ENCODE measurements at regions not wholly inside any gene's neighbourhood (a gene's known extent, or its start where the extent isn't known, plus 50 kb on each side); places are given as distances from the start of the nearest gene placed in this dataset.

DNA sequence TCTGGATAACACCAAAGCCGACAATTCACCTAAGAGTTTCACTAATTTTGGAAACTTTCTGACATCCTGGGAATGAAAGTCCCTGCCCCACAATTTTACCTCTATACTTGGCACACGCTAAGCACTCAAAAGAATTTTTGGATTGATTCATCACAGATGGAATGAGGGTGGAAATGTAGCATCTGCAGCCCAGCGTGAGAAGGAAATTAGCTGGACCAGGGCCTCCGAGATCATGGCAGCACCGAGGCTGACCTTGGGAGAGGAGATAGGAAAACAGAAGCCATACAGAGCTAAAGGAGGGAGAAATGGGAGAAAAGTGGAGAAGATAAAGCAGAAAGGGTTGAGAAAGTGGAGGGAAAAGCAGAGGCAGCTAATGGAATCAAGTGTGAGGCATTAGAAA is 606.6 kb upstream of the DPP6 start:
- Histone ChIP-seq H3K14ac (replicated peaks; ENCODE audit: low read depth, low read length) (no peak overlapping the region), H3K9ac (ENCODE audit: low read depth, low read length) (no peak overlapping the region), H4K5ac (ENCODE audit: low read depth, low read length) (no peak overlapping the region), H3K36me3 (ENCODE audit: control insufficient read depth, insufficient read depth, low read length) (no peaks in the 10 kb centered on the region), H2BK120ac (ENCODE audit: low read depth, low read length) (no peak overlapping the region), H3K4me1 (ENCODE audit: control insufficient read depth, insufficient read depth, low read length) (no peaks in the 10 kb centered on the region), H3K27ac (ENCODE audit: insufficient read depth, low read length) (no peak overlapping the region), H4K8ac (ENCODE audit: low read depth in 2 of 2, low read length in 2 of 2) (no peak overlapping the region), H3K18ac (ENCODE audit: low read depth, low read length) (no peak overlapping the region), H3K23ac (ENCODE audit: low read depth, low read length) (no peak overlapping the region), H2BK5ac (ENCODE audit: low read depth, low read length, poor library complexity, severe bottlenecking) (no peak overlapping the region), H2BK20ac (ENCODE audit: low read depth, low read length) (no peak overlapping the region), H3K9me1 (ENCODE audit: insufficient read depth, low read length) (no peaks in the 10 kb centered on the region), H3K4me2 (ENCODE audit: low read depth, low read length) (no peak overlapping the region), H3K4ac (ENCODE audit: low read depth, low read length) (no peak overlapping the region), H2AK5ac (ENCODE audit: low read depth, low read length) (no peak overlapping the region), H2AK9ac (replicated peaks; ENCODE audit: low read depth, low read length, poor library complexity) (no peak overlapping the region), H4K91ac (ENCODE audit: insufficient read depth, low read depth, low read length) (no peak overlapping the region), H3K27me3 (ENCODE audit: control insufficient read depth, insufficient read depth, low read length) (no peaks in the 10 kb centered on the region), H3K56ac (ENCODE audit: extremely low read depth, insufficient read depth, low read length) (no peak overlapping the region), H2BK15ac (ENCODE audit: low read depth, low read length) (no peak overlapping the region), H2AFZ (replicated peaks; ENCODE audit: low read length, poor library complexity) (no peak overlapping the region), H3K79me1 (ENCODE audit: low read depth in 1 of 2, low read length in 2 of 2) (no peaks in the 10 kb centered on the region), H3K4me3 (ENCODE audit: insufficient read depth, low read depth, low read length) (no peak overlapping the region), H3K9me3 (ENCODE audit: control insufficient read depth, insufficient read depth, low read length) (peaks cover 23% of the 10 kb centered on the region), H4K20me1 (ENCODE audit: insufficient read depth, low read length) (no peaks in the 10 kb centered on the region)
- no TSS peak for BruUV-seq (replicated peaks)
- intact Hi-C loops (cut with micrococcal nuclease) (no loop called here), in situ Hi-C loops (cut with MboI; ENCODE audit: low sequenced_read_pairs) (no loop called here), dilution Hi-C loops (cut with HindIII; ENCODE audit: low sequenced_read_pairs, unreplicated experiment) (no loop called here)
- TF ChIP-seq RFX5 (IDR thresholded peaks at IDR 0.05; ENCODE audit: low read depth, low read length) (no peak), NFE2L2 (IDR thresholded peaks at IDR 0.05; ENCODE audit: low read depth, low read length) (no peak), CEBPB (IDR thresholded peaks at IDR 0.05; ENCODE audit: low read depth, low read length) (no peak), SMC3 (IDR thresholded peaks at IDR 0.05; ENCODE audit: low read depth, low read length) (no peak), BHLHE40 (IDR thresholded peaks at IDR 0.05; ENCODE audit: low read depth, low read length) (no peak), MAFK (IDR thresholded peaks at IDR 0.05; ENCODE audit: low read depth, low read length) (no peak), MAZ (IDR thresholded peaks at IDR 0.05; ENCODE audit: borderline replicate concordance, low read depth, low read length) (no peak), RCOR1 (IDR thresholded peaks at IDR 0.05; ENCODE audit: insufficient replicate concordance, low read length) (no peak)
- TF ChIP-seq, protein P1, sequence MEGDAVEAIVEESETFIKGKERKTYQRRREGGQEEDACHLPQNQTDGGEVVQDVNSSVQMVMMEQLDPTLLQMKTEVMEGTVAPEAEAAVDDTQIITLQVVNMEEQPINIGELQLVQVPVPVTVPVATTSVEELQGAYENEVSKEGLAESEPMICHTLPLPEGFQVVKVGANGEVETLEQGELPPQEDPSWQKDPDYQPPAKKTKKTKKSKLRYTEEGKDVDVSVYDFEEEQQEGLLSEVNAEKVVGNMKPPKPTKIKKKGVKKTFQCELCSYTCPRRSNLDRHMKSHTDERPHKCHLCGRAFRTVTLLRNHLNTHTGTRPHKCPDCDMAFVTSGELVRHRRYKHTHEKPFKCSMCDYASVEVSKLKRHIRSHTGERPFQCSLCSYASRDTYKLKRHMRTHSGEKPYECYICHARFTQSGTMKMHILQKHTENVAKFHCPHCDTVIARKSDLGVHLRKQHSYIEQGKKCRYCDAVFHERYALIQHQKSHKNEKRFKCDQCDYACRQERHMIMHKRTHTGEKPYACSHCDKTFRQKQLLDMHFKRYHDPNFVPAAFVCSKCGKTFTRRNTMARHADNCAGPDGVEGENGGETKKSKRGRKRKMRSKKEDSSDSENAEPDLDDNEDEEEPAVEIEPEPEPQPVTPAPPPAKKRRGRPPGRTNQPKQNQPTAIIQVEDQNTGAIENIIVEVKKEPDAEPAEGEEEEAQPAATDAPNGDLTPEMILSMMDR (conservative IDR thresholded peaks at IDR 0.05; ENCODE audit: low read depth, low read length) = no peak
- POLR2A ChIA-PET (ENCODE audit: unreplicated experiment) = no interaction called here
- DNase-seq (no peak), ATAC-seq (ENCODE audit: low read depth) (no peak)
- WGBS, 2 experiments (ENCODE audit: extremely low coverage in 2 of 2, insufficient read length in 1 of 2) = no CpG with 5 or more reads among the region's 5 CpGs
- CTCF ChIA-PET = no interaction called here
